Kidney epithelial cell (primary cell): ENCODE measurements at regions not wholly inside any gene's neighbourhood (a gene's known extent, or its start where the extent isn't known, plus 50 kb on each side); places are given as distances from the start of the nearest gene placed in this dataset.
A peak's percentile ranks its signal among the peaks of the same experiment; 100 is the strongest.

Experiments
- DNase-seq: peaks from one replicate; pipeline ENCODE4 v3.0.0-alpha.2; 2010; ENCODE audit warnings: low read depth
- H3K27me3 ChIP-seq: 2 replicates; pipeline ENCODE4 v1.6.0; 2011; ENCODE audit warnings: low read length; ENCODE audit not compliant: control insufficient read depth, insufficient read depth
- H3K36me3 ChIP-seq: 2 replicates; pipeline ENCODE4 v1.5.1; 2011; ENCODE audit warnings: low read length; ENCODE audit not compliant: control insufficient read depth, insufficient read depth
- H3K4me3 ChIP-seq: 2 replicates; pipeline ENCODE4 v1.5.1; 2011; ENCODE audit warnings: low read depth, mild to moderate bottlenecking, control low read depth, low read length
- CTCF ChIP-seq: IDR thresholded peaks from 2 replicates; pipeline ENCODE4 v1.5.1; 2011; ENCODE audit warnings: mild to moderate bottlenecking, moderate library complexity, low read length, control low read depth, inconsistent platforms; ENCODE audit not compliant: insufficient read depth, poor library complexity, severe bottlenecking

- H3K27me3 ChIP-seq, result no peaks in the 10 kb centered on the region
- DNase-seq, result peak; percentile 5
- peak; percentile 27 for TF ChIP-seq CTCF
- H3K36me3 ChIP-seq, result no peaks in the 10 kb centered on the region
- H3K4me3 ChIP-seq, result no peak overlapping the region
These were observed 911.4 kb upstream of the ZEB2 start for GRCh38 chr2:145431181-145431951.

- Histone ChIP-seq H3K36me3 (no peaks in the 10 kb centered on the region), H3K27me3 (no peaks in the 10 kb centered on the region), H3K4me3 (no peak overlapping the region)
- DNase-seq, result no peak
- no peak for TF ChIP-seq CTCF
These were observed 903.9 kb upstream of the ZEB2 start for GRCh38 chr2:145423809-145424208.

GRCh38 chr2:145422576-145422975 lies 902.7 kb upstream of the ZEB2 start:
- no peaks in the 10 kb centered on the region for H3K27me3 ChIP-seq
- no peak for TF ChIP-seq CTCF
- no peak for DNase-seq
- no peaks in the 10 kb centered on the region for H3K36me3 ChIP-seq
- no peak overlapping the region for H3K4me3 ChIP-seq

GRCh38 chr2:145421841-145422240 lies 901.9 kb upstream of the ZEB2 start:
- TF ChIP-seq CTCF, result no peak
- Histone ChIP-seq H3K27me3 (no peaks in the 10 kb centered on the region), H3K36me3 (no peaks in the 10 kb centered on the region), H3K4me3 (no peak overlapping the region)
- DNase-seq, result no peak

GRCh38 chr2:145416640-145417039 lies 896.7 kb upstream of the ZEB2 start:
- no peaks in the 10 kb centered on the region for H3K36me3 ChIP-seq
- DNase-seq, result no peak
- H3K4me3 ChIP-seq, result no peak overlapping the region
- no peaks in the 10 kb centered on the region for H3K27me3 ChIP-seq
- no peak for TF ChIP-seq CTCF

- no peaks in the 10 kb centered on the region for H3K27me3 ChIP-seq
- DNase-seq, result no peak
- no peak overlapping the region for H3K4me3 ChIP-seq
- no peak for TF ChIP-seq CTCF
- H3K36me3 ChIP-seq, result no peaks in the 10 kb centered on the region
These were observed 895.2 kb upstream of the ZEB2 start for GRCh38 chr2:145415151-145415550.
